ENCODE measurements at regions not wholly inside any gene's neighbourhood (a gene's known extent, or its start where the extent isn't known, plus 50 kb on each side); places are given as distances from the start of the nearest gene placed in this dataset.
A peak's percentile ranks its signal among the peaks of the same experiment; 100 is the strongest.

DNA sequence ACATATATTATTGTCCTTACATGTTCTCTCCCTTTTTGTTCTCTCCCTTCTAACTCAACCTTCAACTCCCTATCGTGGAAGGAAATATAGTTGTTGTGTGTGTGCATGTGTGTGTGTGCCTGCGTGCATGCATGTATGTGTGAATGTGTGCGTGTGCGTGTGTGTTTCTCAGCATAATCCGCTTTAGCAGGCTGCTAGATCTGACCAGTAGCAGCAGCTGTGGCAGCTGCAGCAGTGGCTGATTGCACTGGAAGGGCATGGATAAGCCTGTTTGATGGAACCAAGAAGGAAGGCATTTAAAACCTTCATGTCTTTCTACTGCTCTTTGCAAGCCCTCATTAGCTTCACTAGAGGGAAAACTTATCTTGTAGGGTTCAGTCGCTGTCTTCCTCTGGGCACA lies 65.6 kb upstream of the IRF2BP2 start:
- TF ChIP-seq CTCF (IDR thresholded peaks at IDR 0.05; ENCODE audit: extremely low read depth, missing control alignments): no peak
- DNase-seq (ENCODE audit: low spot score): no peak

GRCh38 chr1:234675006-234675405 lies 65.0 kb upstream of the IRF2BP2 start:
- no peak for TF ChIP-seq CTCF (IDR thresholded peaks at IDR 0.05; ENCODE audit: extremely low read depth, missing control alignments)
- no peak for DNase-seq (ENCODE audit: low spot score)

GRCh38 chr1:234674218-234674815 lies 64.3 kb upstream of the IRF2BP2 start:
- no peak for DNase-seq (ENCODE audit: low spot score)
- TF ChIP-seq CTCF (IDR thresholded peaks at IDR 0.05; ENCODE audit: extremely low read depth, missing control alignments): no peak

GRCh38 chr1:234672349-234673135 lies 62.6 kb upstream of the IRF2BP2 start:
- no peak for TF ChIP-seq CTCF (IDR thresholded peaks at IDR 0.05; ENCODE audit: extremely low read depth, missing control alignments)
- no peak for DNase-seq (ENCODE audit: low spot score)

- no peak for TF ChIP-seq CTCF (IDR thresholded peaks at IDR 0.05; ENCODE audit: extremely low read depth, missing control alignments)
- DNase-seq (ENCODE audit: low spot score): peak; percentile 23
These were observed 61.1 kb upstream of the IRF2BP2 start for GRCh38 chr1:234670967-234671626.

DNA sequence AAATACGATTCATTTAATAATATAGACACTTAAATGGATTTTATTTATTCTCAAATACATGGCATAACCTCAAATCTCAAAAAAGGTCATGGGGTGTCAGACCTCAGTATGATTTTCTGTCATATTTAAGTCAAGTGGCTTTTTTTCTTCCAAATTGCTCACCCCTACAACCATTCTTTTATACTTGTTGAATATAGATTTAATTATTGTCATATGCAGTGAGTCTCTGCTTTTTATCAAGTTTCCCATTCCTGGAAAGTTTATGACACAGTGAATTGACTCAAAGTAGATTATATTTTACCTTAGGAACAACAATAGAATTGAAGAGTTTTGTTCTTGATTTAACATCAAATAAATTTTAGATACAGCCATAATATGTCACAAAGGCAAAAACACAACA lies 59.5 kb upstream of the IRF2BP2 start:
- no peak for DNase-seq (ENCODE audit: low spot score)
- no peak for TF ChIP-seq CTCF (IDR thresholded peaks at IDR 0.05; ENCODE audit: extremely low read depth, missing control alignments)

DNA sequence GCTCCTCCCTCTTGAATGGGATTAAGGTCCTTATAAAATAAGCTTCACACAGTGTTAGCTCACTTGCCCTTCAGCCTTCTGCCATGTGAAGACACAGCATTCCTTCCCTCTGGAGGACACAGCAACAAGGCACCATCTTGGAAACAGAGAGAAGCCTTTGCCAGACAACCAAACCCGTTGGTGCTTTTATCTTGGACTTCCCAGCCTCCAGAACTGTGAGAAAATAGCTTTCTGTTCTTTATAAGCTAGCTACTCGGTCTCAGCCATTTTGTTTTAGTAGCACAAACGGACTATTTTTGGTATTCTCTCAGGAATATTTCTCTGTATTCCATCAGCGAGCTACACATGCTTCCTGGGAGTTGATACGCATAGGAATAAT lies 58.6 kb upstream of the IRF2BP2 start:
- no peak for DNase-seq (ENCODE audit: low spot score)
- no peak for TF ChIP-seq CTCF (IDR thresholded peaks at IDR 0.05; ENCODE audit: extremely low read depth, missing control alignments)
